ENCODE measurements at regions not wholly inside any gene's neighbourhood (a gene's known extent, or its start where the extent isn't known, plus 50 kb on each side); places are given as distances from the start of the nearest gene placed in this dataset.
A peak's percentile ranks its signal among the peaks of the same experiment; 100 is the strongest.

DNA sequence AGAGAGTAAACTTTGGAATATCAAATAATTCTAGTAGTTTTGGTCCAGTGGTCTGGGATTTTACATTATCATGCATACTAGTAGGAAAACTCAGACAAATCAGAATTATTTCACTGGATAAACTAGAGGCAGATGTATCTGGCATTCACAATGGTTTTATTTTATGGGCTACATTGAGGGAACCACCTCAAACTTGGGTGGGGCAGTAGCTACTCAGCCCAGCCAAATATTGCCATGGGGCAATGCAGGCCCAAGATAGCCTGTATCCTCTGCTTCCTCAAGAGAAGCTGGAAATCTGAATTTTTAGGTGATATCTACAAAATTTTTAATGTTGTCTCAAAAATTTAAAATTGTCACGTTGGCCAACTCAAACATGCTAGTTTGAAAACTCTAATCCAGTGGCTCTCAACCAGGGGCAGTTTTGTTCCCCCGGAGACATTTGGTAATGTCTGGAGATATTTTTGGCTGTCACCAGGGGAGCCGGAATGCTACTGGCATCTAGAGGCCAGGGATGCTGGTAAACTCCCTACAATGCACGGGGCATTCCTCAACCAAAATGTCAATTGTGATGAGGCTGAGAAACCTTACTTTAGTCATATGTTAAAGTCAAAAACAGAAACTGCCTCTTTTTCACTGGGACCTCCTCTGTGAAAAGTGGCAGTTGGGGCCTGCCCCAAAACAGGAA lies 172.8 kb upstream of the SPRED2 start:
- WGBS, 2 experiments (ENCODE audit: extremely low coverage in 1 of 2, insufficient coverage in 1 of 2, insufficient read length in 1 of 2, insufficient replicate concordance in 2 of 2, low coverage in 1 of 2, low lambda C conversion rate in 2 of 2, missing lambda C conversion rate in 1 of 2): 80% methylated on average over 4 of the region's 4 CpGs; no CpG with 5 or more reads in 1 of the 2 experiments
- Histone ChIP-seq H3K9ac (replicated peaks in 1 of 4; ENCODE audit: extremely low read depth in 1 of 4, low read depth in 3 of 4, low read length in 3 of 4) (no peak overlapping the region), H3K27me3 (replicated peaks in 1 of 4; ENCODE audit: control insufficient read depth in 3 of 4, extremely low read depth in 1 of 4, insufficient read depth in 3 of 4, low read length in 3 of 4) (no peaks in the 10 kb centered on the region), H3K23ac (ENCODE audit: insufficient read length) (no peak overlapping the region), H4K8ac (ENCODE audit: extremely low read depth, insufficient read depth, low read length) (no peak overlapping the region), H4K91ac (replicated peaks; ENCODE audit: insufficient read length, low read length) (no peak overlapping the region), H2BK15ac (ENCODE audit: low read length) (no peak overlapping the region), H3K4me1 (replicated peaks in 1 of 4; ENCODE audit: control insufficient read depth in 3 of 4, insufficient read depth in 4 of 4, low read length in 3 of 4) (peaks cover 0 to 2% (median under 1%) of the 10 kb centered on the region in 4 experiments; a peak in 2 of 7 replicates), H3K4ac (replicated peaks; ENCODE audit: insufficient read length, low read depth, low read length) (no peak overlapping the region), H3K36me3 (ENCODE audit: control insufficient read depth in 2 of 4, insufficient read depth in 4 of 4, low read length in 3 of 4) (no peaks in the 10 kb centered on the region), H2AK5ac (ENCODE audit: low read depth, low read length) (no peak overlapping the region), H3K27ac (ENCODE audit: low read depth, low read length) (no peak overlapping the region), H2BK20ac (ENCODE audit: low read length) (no peak overlapping the region), H2BK120ac (replicated peaks; ENCODE audit: low read depth, low read length) (no peak overlapping the region), H3K23me2 (ENCODE audit: low read depth, low read length) (no peaks in the 10 kb centered on the region), H3K79me2 (ENCODE audit: control insufficient read depth in 1 of 2, insufficient read depth in 2 of 2, low read length in 2 of 2) (no peaks in the 10 kb centered on the region), H3K18ac (ENCODE audit: extremely low read depth, low read length) (no peak overlapping the region), H3K4me3 (ENCODE audit: extremely low read depth in 1 of 4, insufficient read depth in 2 of 4, low read depth in 3 of 4, low read length in 4 of 4) (no peak overlapping the region), H2BK12ac (ENCODE audit: low read depth, low read length) (no peak overlapping the region), H3K4me2 (ENCODE audit: insufficient read depth in 1 of 2, low read depth in 2 of 2, low read length in 2 of 2) (no peak overlapping the region), H3K9me3 (ENCODE audit: insufficient read depth in 2 of 2, low read depth in 1 of 2, low read length in 1 of 2) (peaks cover 0 to 7% of the 10 kb centered on the region in 2 experiments; a peak in 1 of 4 replicates), H2AFZ (ENCODE audit: low read length) (no peak overlapping the region), H2BK5ac (ENCODE audit: low read depth, low read length) (no peak overlapping the region), H4K5ac (ENCODE audit: insufficient read length, low read depth, low read length) (no peak overlapping the region), H3K79me1 (ENCODE audit: low read depth, low read length) (no peaks in the 10 kb centered on the region), H4K20me1 (replicated peaks in 1 of 2; ENCODE audit: control insufficient read depth in 1 of 2, insufficient read depth in 2 of 2, low read length in 2 of 2) (no peaks in the 10 kb centered on the region), H3K14ac (ENCODE audit: insufficient read length) (no peak overlapping the region), H3K56ac (replicated peaks; ENCODE audit: insufficient read length, low read depth, low read length) (no peak overlapping the region)
- peak in 1 of 2 experiments; percentile 27 for DNase-seq (ENCODE audit: low read depth in 1 of 2, low spot score in 2 of 2)
- CTCF ChIA-PET (ENCODE audit: partially characterized antibody): interaction anchor here (0.7 kb wide), 1 partner anchor 558 kb away, joined by 3 read pairs; no protein-coding TSS in a partner anchor
- FAIRE-seq: no peak
- POLR2A ChIA-PET (ENCODE audit: partially characterized antibody): no interaction called here
- TF ChIP-seq, protein P1, sequence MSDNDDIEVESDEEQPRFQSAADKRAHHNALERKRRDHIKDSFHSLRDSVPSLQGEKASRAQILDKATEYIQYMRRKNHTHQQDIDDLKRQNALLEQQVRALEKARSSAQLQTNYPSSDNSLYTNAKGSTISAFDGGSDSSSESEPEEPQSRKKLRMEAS (IDR thresholded peaks at IDR 0.05): no peak
- TF ChIP-seq RXRA (IDR thresholded peaks at IDR 0.05; ENCODE audit: insufficient read depth, low read depth, low read length) (no peak), RFX5 (IDR thresholded peaks at IDR 0.05; ENCODE audit: borderline replicate concordance, low read depth, low read length) (no peak), POLR2AphosphoS5 (IDR thresholded peaks at IDR 0.05; ENCODE audit: low read depth, low read length) (no peak), SIN3A (conservative IDR thresholded peaks at IDR 0.05 in 1 of 2, IDR thresholded peaks at IDR 0.05 in 1 of 2; ENCODE audit: low read depth in 1 of 2, low read length in 2 of 2) (no peak), SP4 (IDR thresholded peaks at IDR 0.05; ENCODE audit: low read length) (no peak), CBX8 (IDR thresholded peaks at IDR 0.05; ENCODE audit: borderline replicate concordance, low read depth, low read length) (no peak), CREB1 (IDR thresholded peaks at IDR 0.05) (no peak), MAFK (IDR thresholded peaks at IDR 0.05; ENCODE audit: low read depth, low read length) (no peak), TAF7 (optimal IDR thresholded peaks at IDR 0.05; ENCODE audit: borderline replicate concordance, low read depth, low read length) (no peak)
- TF ChIP-seq, protein P2, sequence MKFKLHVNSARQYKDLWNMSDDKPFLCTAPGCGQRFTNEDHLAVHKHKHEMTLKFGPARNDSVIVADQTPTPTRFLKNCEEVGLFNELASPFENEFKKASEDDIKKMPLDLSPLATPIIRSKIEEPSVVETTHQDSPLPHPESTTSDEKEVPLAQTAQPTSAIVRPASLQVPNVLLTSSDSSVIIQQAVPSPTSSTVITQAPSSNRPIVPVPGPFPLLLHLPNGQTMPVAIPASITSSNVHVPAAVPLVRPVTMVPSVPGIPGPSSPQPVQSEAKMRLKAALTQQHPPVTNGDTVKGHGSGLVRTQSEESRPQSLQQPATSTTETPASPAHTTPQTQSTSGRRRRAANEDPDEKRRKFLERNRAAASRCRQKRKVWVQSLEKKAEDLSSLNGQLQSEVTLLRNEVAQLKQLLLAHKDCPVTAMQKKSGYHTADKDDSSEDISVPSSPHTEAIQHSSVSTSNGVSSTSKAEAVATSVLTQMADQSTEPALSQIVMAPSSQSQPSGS (IDR thresholded peaks at IDR 0.05; ENCODE audit: low read length): no peak
